ENCODE measurements at regions not wholly inside any gene's neighbourhood (a gene's known extent, or its start where the extent isn't known, plus 50 kb on each side); places are given as distances from the start of the nearest gene placed in this dataset.

GRCh38 chr15:66866656-66867055 lies 164.6 kb downstream of the SMAD6 start:
- no peak for DNase-seq (ENCODE audit: low spot score)
- Histone ChIP-seq H3K36me3 (ENCODE audit: insufficient read depth, low read length) (no peaks in the 10 kb centered on the region), H3K9me2 (ENCODE audit: insufficient read depth, low read length) (no peaks in the 10 kb centered on the region), H3K4me2 (ENCODE audit: low read length) (peak overlapping the region; percentile 70), H2AFZ (ENCODE audit: low read length) (peak overlapping the region; percentile 5; the same call in 1 of the 2 replicates), H3K27ac (ENCODE audit: low read depth, low read length, poor library complexity, severe bottlenecking) (peak overlapping the region; percentile 51), H3K9me3 (ENCODE audit: low read length) (no peaks in the 10 kb centered on the region), H3K4me3 (ENCODE audit: low read depth, low read length, poor library complexity, severe bottlenecking) (peak overlapping the region; percentile 28), H3K79me2 (ENCODE audit: insufficient read depth, low read depth, low read length) (no peaks in the 10 kb centered on the region), H4K20me1 (ENCODE audit: insufficient read depth, low read length) (no peaks in the 10 kb centered on the region), H3K4me1 (ENCODE audit: insufficient read depth, low read length, poor library complexity, severe bottlenecking) (peaks cover 26% of the 10 kb centered on the region)
- ChIA-PET CTCF (ENCODE audit: unreplicated experiment) (no interaction called here), POLR2A (interaction anchor here (0.6 kb wide), 2 partner anchors 59 to 153 kb away, joined by 3 to 6 read pairs; no protein-coding TSS in a partner anchor)
- TF ChIP-seq, protein P1, sequence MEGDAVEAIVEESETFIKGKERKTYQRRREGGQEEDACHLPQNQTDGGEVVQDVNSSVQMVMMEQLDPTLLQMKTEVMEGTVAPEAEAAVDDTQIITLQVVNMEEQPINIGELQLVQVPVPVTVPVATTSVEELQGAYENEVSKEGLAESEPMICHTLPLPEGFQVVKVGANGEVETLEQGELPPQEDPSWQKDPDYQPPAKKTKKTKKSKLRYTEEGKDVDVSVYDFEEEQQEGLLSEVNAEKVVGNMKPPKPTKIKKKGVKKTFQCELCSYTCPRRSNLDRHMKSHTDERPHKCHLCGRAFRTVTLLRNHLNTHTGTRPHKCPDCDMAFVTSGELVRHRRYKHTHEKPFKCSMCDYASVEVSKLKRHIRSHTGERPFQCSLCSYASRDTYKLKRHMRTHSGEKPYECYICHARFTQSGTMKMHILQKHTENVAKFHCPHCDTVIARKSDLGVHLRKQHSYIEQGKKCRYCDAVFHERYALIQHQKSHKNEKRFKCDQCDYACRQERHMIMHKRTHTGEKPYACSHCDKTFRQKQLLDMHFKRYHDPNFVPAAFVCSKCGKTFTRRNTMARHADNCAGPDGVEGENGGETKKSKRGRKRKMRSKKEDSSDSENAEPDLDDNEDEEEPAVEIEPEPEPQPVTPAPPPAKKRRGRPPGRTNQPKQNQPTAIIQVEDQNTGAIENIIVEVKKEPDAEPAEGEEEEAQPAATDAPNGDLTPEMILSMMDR (conservative IDR thresholded peaks at IDR 0.05; ENCODE audit: low read length), result no peak
- TF ChIP-seq EZH2phosphoT487 (IDR thresholded peaks at IDR 0.05; ENCODE audit: borderline replicate concordance, low read depth, low read length), result no peak
- intact Hi-C loops (cut with micrococcal nuclease; ENCODE audit: unreplicated experiment), result loop anchor here (1.0 to 5.0 kb wide), 2 partner anchors 37 to 76 kb away; no protein-coding TSS in a partner anchor
- BruUV-seq (replicated peaks), result no TSS peak

DNA sequence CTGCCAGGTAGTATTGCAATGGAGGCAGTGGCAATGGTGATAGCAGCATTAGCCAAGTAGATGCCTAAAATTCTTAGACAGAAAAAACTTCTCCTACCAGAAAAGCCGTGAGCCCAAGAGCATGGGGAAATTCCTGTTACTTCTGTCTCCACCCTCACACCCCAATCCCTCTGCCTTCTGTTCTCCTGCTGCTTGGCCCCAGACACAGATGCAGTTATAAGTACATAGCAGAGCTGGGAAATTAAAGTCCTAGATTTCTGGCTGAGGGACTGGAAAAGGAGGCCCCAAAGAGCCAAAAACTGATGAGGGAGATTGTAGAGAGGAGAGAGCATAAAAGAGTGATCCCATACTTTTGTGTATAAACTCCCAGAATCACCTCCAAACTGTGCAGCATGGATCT lies 166.9 kb downstream of the SMAD6 start:
- Histone ChIP-seq H3K4me2 (ENCODE audit: low read length) (no peak overlapping the region), H3K4me3 (ENCODE audit: low read depth, low read length, poor library complexity, severe bottlenecking) (no peak overlapping the region), H3K4me1 (ENCODE audit: insufficient read depth, low read length, poor library complexity, severe bottlenecking) (peaks cover 32% of the 10 kb centered on the region), H3K9me2 (ENCODE audit: insufficient read depth, low read length) (no peaks in the 10 kb centered on the region), H4K20me1 (ENCODE audit: insufficient read depth, low read length) (no peaks in the 10 kb centered on the region), H3K27ac (ENCODE audit: low read depth, low read length, poor library complexity, severe bottlenecking) (no peak overlapping the region), H3K36me3 (ENCODE audit: insufficient read depth, low read length) (no peaks in the 10 kb centered on the region), H2AFZ (ENCODE audit: low read length) (no peak overlapping the region), H3K9me3 (ENCODE audit: low read length) (no peaks in the 10 kb centered on the region), H3K79me2 (ENCODE audit: insufficient read depth, low read depth, low read length) (no peaks in the 10 kb centered on the region)
- DNase-seq (ENCODE audit: low spot score), result no peak
- CTCF ChIA-PET (ENCODE audit: unreplicated experiment), result no interaction called here
- no TSS peak for BruUV-seq (replicated peaks)
- POLR2A ChIA-PET, result no interaction called here
- TF ChIP-seq, protein P1 (conservative IDR thresholded peaks at IDR 0.05; ENCODE audit: low read length), result no peak
- TF ChIP-seq EZH2phosphoT487 (IDR thresholded peaks at IDR 0.05; ENCODE audit: borderline replicate concordance, low read depth, low read length), result no peak
- intact Hi-C loops (cut with micrococcal nuclease; ENCODE audit: unreplicated experiment), result loop anchor here (5.0 kb wide), 1 partner anchor 73 kb away; no protein-coding TSS in a partner anchor

- intact Hi-C loops (cut with micrococcal nuclease; ENCODE audit: unreplicated experiment), result no loop called here
- no TSS peak for BruUV-seq (replicated peaks)
- no peaks in the 10 kb centered on the region for H3K9me2 ChIP-seq (ENCODE audit: insufficient read depth, low read length)
- H4K20me1 ChIP-seq (ENCODE audit: insufficient read depth, low read length), result no peaks in the 10 kb centered on the region
- H2AFZ ChIP-seq (ENCODE audit: low read length), result no peak overlapping the region
- H3K36me3 ChIP-seq (ENCODE audit: insufficient read depth, low read length), result no peaks in the 10 kb centered on the region
- H3K27ac ChIP-seq (ENCODE audit: low read depth, low read length, poor library complexity, severe bottlenecking), result no peak overlapping the region
- DNase-seq (ENCODE audit: low spot score), result no peak
- TF ChIP-seq EZH2phosphoT487 (IDR thresholded peaks at IDR 0.05; ENCODE audit: borderline replicate concordance, low read depth, low read length), result no peak
- TF ChIP-seq, protein P1 (conservative IDR thresholded peaks at IDR 0.05; ENCODE audit: low read length), result no peak
- POLR2A ChIA-PET, result no interaction called here
- no peak overlapping the region for H3K4me2 ChIP-seq (ENCODE audit: low read length)
- H3K9me3 ChIP-seq (ENCODE audit: low read length), result no peaks in the 10 kb centered on the region
- H3K79me2 ChIP-seq (ENCODE audit: insufficient read depth, low read depth, low read length), result no peaks in the 10 kb centered on the region
- CTCF ChIA-PET (ENCODE audit: unreplicated experiment), result no interaction called here
- no peak overlapping the region for H3K4me3 ChIP-seq (ENCODE audit: low read depth, low read length, poor library complexity, severe bottlenecking)
- peaks cover 29% of the 10 kb centered on the region for H3K4me1 ChIP-seq (ENCODE audit: insufficient read depth, low read length, poor library complexity, severe bottlenecking)
Observed at GRCh38 chr15:66870880-66871388, 168.9 kb downstream of the SMAD6 start.

Measured in OCI-LY7 (cell line).